ENCODE measurements at regions not wholly inside any gene's neighbourhood (a gene's known extent, or its start where the extent isn't known, plus 50 kb on each side); places are given as distances from the start of the nearest gene placed in this dataset.

GRCh38 chr6:156577749-156578148 is 199.4 kb upstream of the ARID1B start:
- Mint-ChIP-seq H3K27me3 (no peaks in the 10 kb centered on the region), H3K27ac (no peak overlapping the region), H3K9me3 (peaks cover 21 to 22% of the 10 kb centered on the region in 2 donors), H3K4me1 (peaks cover 0 to 5% of the 10 kb centered on the region in 2 donors), H3K4me3 (no peak overlapping the region), H3K36me3 (peaks cover 15 to 32% of the 10 kb centered on the region in 2 donors)
- no peak for DNase-seq
- no peak for ATAC-seq (replicated peaks)

DNA sequence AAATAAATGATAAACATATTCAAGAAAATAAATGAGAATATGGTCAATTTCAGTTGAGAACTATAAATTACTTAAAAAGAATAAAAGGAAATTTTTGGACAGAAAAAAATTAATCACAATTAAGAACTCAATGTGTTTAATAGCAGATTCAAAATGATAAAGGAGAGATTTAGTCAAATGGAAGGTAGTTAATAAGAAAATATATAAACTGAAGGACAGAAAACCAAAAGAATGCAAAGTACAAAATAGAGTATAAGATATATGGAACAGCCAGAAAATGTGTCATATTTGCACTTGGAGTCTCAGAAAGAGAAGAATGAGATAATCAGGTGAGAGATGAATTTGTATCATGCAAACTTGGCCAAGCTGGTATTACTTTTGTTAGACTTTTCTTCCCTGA is 201.8 kb upstream of the ARID1B start:
- H3K9me3 Mint-ChIP-seq: peaks cover 21 to 22% of the 10 kb centered on the region in 2 donors
- no peak overlapping the region for H3K4me3 Mint-ChIP-seq
- ATAC-seq (replicated peaks) (no peak), DNase-seq (no peak)
- H3K27me3 Mint-ChIP-seq: no peaks in the 10 kb centered on the region
- H3K36me3 Mint-ChIP-seq: peaks cover 15 to 32% of the 10 kb centered on the region in 2 donors
- peaks cover 0 to 5% of the 10 kb centered on the region in 2 donors for H3K4me1 Mint-ChIP-seq
- H3K27ac Mint-ChIP-seq: no peak overlapping the region

DNA sequence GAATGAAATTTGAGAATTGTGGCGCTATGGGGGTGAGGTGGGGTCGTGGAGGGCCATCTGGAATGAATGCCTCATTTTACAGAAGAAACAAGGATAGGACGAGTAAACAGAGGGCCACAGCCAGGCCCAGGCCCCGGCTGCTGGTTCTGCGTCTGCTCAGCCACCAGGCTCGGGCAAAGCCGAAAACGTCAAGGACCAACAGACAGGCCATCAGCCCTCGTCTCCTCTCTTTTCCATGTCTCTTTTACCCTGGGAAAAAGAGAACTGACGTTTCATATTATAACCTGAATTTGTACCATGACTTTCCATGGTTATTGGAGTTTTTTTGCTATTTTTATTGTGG is 212.4 kb upstream of the ARID1B start:
- H3K36me3 Mint-ChIP-seq: peaks cover 3 to 11% of the 10 kb centered on the region in 2 donors
- H3K9me3 Mint-ChIP-seq: peaks cover 9 to 15% of the 10 kb centered on the region in 2 donors
- no peak overlapping the region for H3K4me3 Mint-ChIP-seq
- H3K4me1 Mint-ChIP-seq: peaks cover 5 to 17% of the 10 kb centered on the region in 2 donors
- DNase-seq: no peak
- ATAC-seq (replicated peaks): peak in 1 of 2 donors; percentile 4
- no peak overlapping the region for H3K27ac Mint-ChIP-seq
- H3K27me3 Mint-ChIP-seq: peaks cover 0 to 8% of the 10 kb centered on the region in 2 donors

DNA sequence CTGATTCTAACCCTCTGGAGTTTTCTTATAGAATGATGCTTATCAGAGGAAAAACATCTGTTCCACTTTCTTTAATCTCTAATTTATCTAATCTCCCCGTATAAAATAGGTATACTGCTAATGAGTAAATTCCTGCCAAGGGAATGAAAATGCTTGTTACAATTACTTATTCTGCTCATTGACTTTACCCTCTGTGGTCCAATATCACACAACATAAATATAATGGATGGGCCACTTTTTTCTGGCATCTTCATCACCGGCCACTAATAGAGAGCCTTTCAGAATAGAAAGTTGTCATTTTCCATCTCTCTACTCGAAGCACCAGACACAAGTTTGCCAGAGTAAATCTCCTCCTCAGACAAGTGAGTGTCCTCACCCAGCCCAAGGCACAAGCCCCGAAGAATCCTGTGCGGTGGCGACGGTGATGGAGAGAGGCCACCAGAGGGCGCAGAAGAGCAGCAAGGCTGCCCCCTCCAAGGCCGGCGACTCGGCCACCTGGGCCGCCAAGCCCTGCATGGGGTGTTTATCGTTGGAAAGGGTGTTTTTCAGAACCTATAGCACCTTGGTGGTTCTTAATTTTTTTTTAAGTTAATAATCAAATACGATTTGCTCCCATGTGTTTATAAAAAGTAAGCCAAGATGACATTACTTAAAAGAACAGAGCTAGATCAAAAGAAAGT is 212.9 kb upstream of the ARID1B start:
- peak overlapping the region in 1 of 2 donors; percentile 31 for H3K4me3 Mint-ChIP-seq
- peak overlapping the region; percentile 60 for H3K27ac Mint-ChIP-seq
- peaks cover 4 to 12% of the 10 kb centered on the region in 2 donors for H3K36me3 Mint-ChIP-seq
- DNase-seq (peak; percentile 68), ATAC-seq (replicated peaks) (peak; percentile 99)
- peaks cover 5 to 17% of the 10 kb centered on the region in 2 donors for H3K4me1 Mint-ChIP-seq
- peaks cover 0 to 8% of the 10 kb centered on the region in 2 donors for H3K27me3 Mint-ChIP-seq
- H3K9me3 Mint-ChIP-seq: peaks cover 11 to 16% of the 10 kb centered on the region in 2 donors

- Mint-ChIP-seq H3K27me3 (peaks cover 0 to 6% of the 10 kb centered on the region in 2 donors), H3K9me3 (peaks cover 11 to 14% of the 10 kb centered on the region in 2 donors), H3K36me3 (peaks cover 4 to 10% of the 10 kb centered on the region in 2 donors)
Observed at GRCh38 chr6:156563714-156564113, 213.5 kb upstream of the ARID1B start.

GRCh38 chr6:156562636-156563035 is 214.5 kb upstream of the ARID1B start:
- peaks cover 5 to 20% of the 10 kb centered on the region in 2 donors for H3K4me1 Mint-ChIP-seq
- ATAC-seq (replicated peaks) (no peak), DNase-seq (no peak)
- H3K9me3 Mint-ChIP-seq: peaks cover 10% of the 10 kb centered on the region in 2 donors
- no peak overlapping the region for H3K4me3 Mint-ChIP-seq
- H3K27ac Mint-ChIP-seq: no peak overlapping the region
- H3K36me3 Mint-ChIP-seq: peaks cover 4 to 10% of the 10 kb centered on the region in 2 donors
- no peaks in the 10 kb centered on the region for H3K27me3 Mint-ChIP-seq

More at GRCh38 chr6:156563714-156564113, 213.5 kb upstream of the ARID1B start:
- ATAC-seq (replicated peaks) (peak in 1 of 2 donors; percentile 31), DNase-seq (no peak)
- Mint-ChIP-seq H3K4me3 (no peak overlapping the region), H3K4me1 (peaks cover 5 to 17% of the 10 kb centered on the region in 2 donors), H3K27ac (no peak overlapping the region)

DNA sequence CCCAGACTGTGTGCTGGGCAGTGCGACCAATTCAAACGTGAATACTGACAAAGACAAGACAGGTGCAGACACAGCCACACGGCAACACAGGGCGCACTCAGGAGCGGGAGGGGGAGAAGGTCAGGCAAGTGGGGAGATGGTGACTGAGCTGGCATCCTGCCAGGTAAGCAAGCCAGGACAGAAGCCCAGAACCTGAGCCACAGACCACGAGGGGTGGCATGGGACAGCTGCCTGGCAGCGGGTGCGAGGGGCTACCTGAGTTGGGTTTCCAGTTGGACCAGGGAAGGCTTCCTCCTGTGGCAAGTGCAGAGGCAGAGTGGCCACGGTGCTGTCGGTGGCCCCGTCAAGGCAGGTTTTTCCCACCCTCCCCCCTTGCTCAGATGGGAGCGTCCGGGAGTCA is 215.2 kb upstream of the ARID1B start:
- Mint-ChIP-seq H3K27me3 (peaks cover 3 to 4% of the 10 kb centered on the region in 2 donors), H3K4me1 (peaks cover 8 to 26% of the 10 kb centered on the region in 2 donors)

DNA sequence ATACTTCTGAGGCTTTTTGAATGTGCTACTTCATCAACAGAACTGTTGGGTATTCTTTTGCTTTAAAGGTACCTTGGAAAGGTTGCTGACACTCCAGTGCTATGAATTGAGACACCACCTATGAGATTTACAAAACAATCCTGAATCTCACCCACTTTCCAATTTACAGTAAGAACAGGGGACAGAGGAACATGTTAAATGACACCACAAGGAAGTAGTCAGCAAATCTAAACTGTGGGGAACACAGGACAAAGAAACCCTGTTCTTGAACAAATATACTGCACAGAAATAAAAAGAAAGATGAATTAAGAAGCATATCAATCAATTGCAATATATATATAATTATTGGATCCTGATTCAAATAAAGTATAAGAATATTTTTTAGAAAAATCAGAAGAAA is 216.7 kb upstream of the ARID1B start:
- no peak overlapping the region for H3K4me3 Mint-ChIP-seq
- peaks cover 10% of the 10 kb centered on the region in 2 donors for H3K9me3 Mint-ChIP-seq
- no peak overlapping the region for H3K27ac Mint-ChIP-seq
- H3K27me3 Mint-ChIP-seq: peaks cover 6 to 7% of the 10 kb centered on the region in 2 donors
- DNase-seq (no peak), ATAC-seq (replicated peaks) (no peak)
- H3K36me3 Mint-ChIP-seq: peaks cover 4 to 10% of the 10 kb centered on the region in 2 donors
- H3K4me1 Mint-ChIP-seq: peaks cover 17 to 32% of the 10 kb centered on the region in 2 donors

More for the DNA sequence above, 215.2 kb upstream of the ARID1B start:
- H3K4me3 Mint-ChIP-seq: no peak overlapping the region
- peaks cover 4 to 10% of the 10 kb centered on the region in 2 donors for H3K36me3 Mint-ChIP-seq
- H3K9me3 Mint-ChIP-seq: peaks cover 10% of the 10 kb centered on the region in 2 donors
- DNase-seq (no peak), ATAC-seq (replicated peaks) (no peak)
- no peak overlapping the region for H3K27ac Mint-ChIP-seq

GRCh38 chr6:156559162-156559690 is 218.0 kb upstream of the ARID1B start:
- Mint-ChIP-seq H3K36me3 (peaks cover 4 to 10% of the 10 kb centered on the region in 2 donors), H3K9me3 (peaks cover 10% of the 10 kb centered on the region in 2 donors), H3K4me1 (peaks cover 18 to 21% of the 10 kb centered on the region in 2 donors), H3K27me3 (peaks cover 6 to 7% of the 10 kb centered on the region in 2 donors), H3K27ac (no peak overlapping the region), H3K4me3 (no peak overlapping the region)
- ATAC-seq (replicated peaks): no peak
- DNase-seq: no peak

- no peak for DNase-seq
- H3K9me3 Mint-ChIP-seq: peaks cover 10% of the 10 kb centered on the region in 2 donors
- no peak overlapping the region for H3K4me3 Mint-ChIP-seq
- H3K4me1 Mint-ChIP-seq: peaks cover 13 to 14% of the 10 kb centered on the region in 2 donors
- H3K27ac Mint-ChIP-seq: no peak overlapping the region
- peaks cover 6 to 7% of the 10 kb centered on the region in 2 donors for H3K27me3 Mint-ChIP-seq
- peaks cover 4 to 10% of the 10 kb centered on the region in 2 donors for H3K36me3 Mint-ChIP-seq
- no peak for ATAC-seq (replicated peaks)
Observed at GRCh38 chr6:156557911-156558259, 219.3 kb upstream of the ARID1B start.

- Mint-ChIP-seq H3K4me1 (peaks cover 13 to 14% of the 10 kb centered on the region in 2 donors), H3K27me3 (peaks cover 6 to 7% of the 10 kb centered on the region in 2 donors), H3K9me3 (peaks cover 10% of the 10 kb centered on the region in 2 donors), H3K27ac (peak overlapping the region; percentile 65), H3K4me3 (peak overlapping the region in 1 of 2 donors; percentile 0), H3K36me3 (peaks cover 4 to 10% of the 10 kb centered on the region in 2 donors)
- ATAC-seq (replicated peaks) (peak; percentile 66 to 67), DNase-seq (peak; percentile 11)
Observed at GRCh38 chr6:156557251-156557910, 219.8 kb upstream of the ARID1B start.

GRCh38 chr6:156556811-156557210 is 220.4 kb upstream of the ARID1B start:
- Mint-ChIP-seq H3K27ac (peak overlapping the region; percentile 65), H3K9me3 (peaks cover 10% of the 10 kb centered on the region in 2 donors), H3K27me3 (peaks cover 6 to 7% of the 10 kb centered on the region in 2 donors), H3K36me3 (peaks cover 4 to 10% of the 10 kb centered on the region in 2 donors), H3K4me1 (peaks cover 13 to 14% of the 10 kb centered on the region in 2 donors), H3K4me3 (peak overlapping the region in 1 of 2 donors; percentile 0)
- peak; percentile 58 to 72 for ATAC-seq (replicated peaks)
- DNase-seq: no peak

DNA sequence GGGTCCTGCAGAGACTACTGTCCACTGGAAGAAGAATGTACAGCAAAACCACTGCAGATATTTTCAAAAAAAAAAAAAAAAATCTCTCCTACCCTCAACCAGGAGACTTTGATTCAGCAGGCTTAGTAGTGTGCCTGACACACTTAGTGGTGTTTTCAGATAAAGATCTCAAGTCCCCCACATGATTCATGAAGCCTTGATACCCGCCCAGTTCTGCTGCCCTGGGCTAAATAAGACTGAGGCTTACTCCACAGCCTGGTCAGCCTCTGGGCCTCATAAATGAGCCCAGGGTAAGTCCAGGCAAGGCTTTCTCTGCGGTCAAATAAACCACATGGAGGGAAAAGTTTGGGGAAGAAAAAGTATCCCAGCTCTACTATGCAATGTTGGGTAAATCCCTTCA is 222.1 kb upstream of the ARID1B start:
- H3K9me3 Mint-ChIP-seq: peaks cover 4 to 5% of the 10 kb centered on the region in 2 donors
- no peak overlapping the region for H3K27ac Mint-ChIP-seq
- H3K36me3 Mint-ChIP-seq: peaks cover 1 to 3% of the 10 kb centered on the region in 2 donors
- DNase-seq (no peak), ATAC-seq (replicated peaks) (no peak)
- H3K4me3 Mint-ChIP-seq: no peak overlapping the region
- H3K4me1 Mint-ChIP-seq: peaks cover 13 to 14% of the 10 kb centered on the region in 2 donors
- H3K27me3 Mint-ChIP-seq: peaks cover 6 to 7% of the 10 kb centered on the region in 2 donors

DNA sequence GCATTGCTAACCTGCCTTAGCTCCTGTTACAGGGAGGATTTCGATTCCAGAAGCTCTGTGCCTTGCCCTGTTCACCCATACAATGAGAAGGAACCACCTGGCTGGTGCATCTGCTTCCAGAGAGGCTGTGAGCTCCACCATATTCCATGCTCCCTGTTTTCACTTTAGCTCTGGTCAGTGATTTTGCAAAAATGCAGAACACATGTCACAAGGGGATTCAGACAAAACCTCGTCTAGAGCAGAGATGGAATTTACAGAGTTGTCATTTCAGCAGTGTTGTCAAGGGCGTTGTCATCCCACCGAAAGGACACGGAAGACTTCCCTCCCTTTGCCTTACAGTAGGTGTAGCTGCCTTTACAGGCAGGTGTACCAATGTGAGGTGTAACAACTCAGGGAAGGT is 223.0 kb upstream of the ARID1B start:
- peaks cover 6 to 7% of the 10 kb centered on the region in 2 donors for H3K27me3 Mint-ChIP-seq
- peaks cover 0 to under 1% of the 10 kb centered on the region in 2 donors for H3K9me3 Mint-ChIP-seq
- ATAC-seq (replicated peaks): no peak
- H3K4me1 Mint-ChIP-seq: peaks cover 13 to 14% of the 10 kb centered on the region in 2 donors
- no peak overlapping the region for H3K4me3 Mint-ChIP-seq
- no peak overlapping the region for H3K27ac Mint-ChIP-seq
- no peaks in the 10 kb centered on the region for H3K36me3 Mint-ChIP-seq
- no peak for DNase-seq
